Stomach (tissue), 4 donors: ENCODE measurements at regions not wholly inside any gene's neighbourhood (a gene's known extent, or its start where the extent isn't known, plus 50 kb on each side); places are given as distances from the start of the nearest gene placed in this dataset.

ENCODE experiments used
- CTCF ChIP-seq, 7 experiments: fragments of 450-650 bp in 4 of 7; fragments of 200-600 bp in 3 of 7; sonication (generic) in 3 of 7; IDR thresholded peaks; one replicate each; pipeline ENCODE4 v1.5.1; 2016 to 2019; ENCODE audit warnings: antibody characterized with exemption in 7 of 7, control low read depth in 2 of 7, mild to moderate bottlenecking in 1 of 7
- POLR2A ChIP-seq, 4 donors: fragments of 450-650 bp; IDR thresholded peaks; one replicate each; pipeline ENCODE4 v1.6.1; 2016; ENCODE audit warnings: antibody characterized with exemption in 4 of 4, control low read depth in 2 of 4, mild to moderate bottlenecking in 1 of 4, moderate library complexity in 1 of 4
- POLR2AphosphoS5 ChIP-seq, 3 donors: sonication (generic); formaldehyde crosslinking; IDR thresholded peaks; one replicate each; pipeline ENCODE4 v1.6.1; 2016; ENCODE audit warnings: antibody characterized with exemption in 3 of 3

- TF ChIP-seq POLR2A (IDR thresholded peaks at IDR 0.05) (no peak), CTCF (IDR thresholded peaks at IDR 0.05) (no peak), POLR2AphosphoS5 (IDR thresholded peaks at IDR 0.05) (no peak)
Measured at GRCh38 chr13:83740622-83741021, 141.7 kb downstream of the SLITRK1 start.
